GM12878 (cell line): ENCODE measurements at regions not wholly inside any gene's neighbourhood (a gene's known extent, or its start where the extent isn't known, plus 50 kb on each side); places are given as distances from the start of the nearest gene placed in this dataset.

ENCODE experiments used
- ATAC-seq: fragments of 200-7000 bp; cut with Tn5 transposase; 3 replicates; pipeline ENCODE4 v1.9.1; 2020; ENCODE audit warnings: mild to moderate bottlenecking, moderate library complexity
- BruUV-seq: library from RNA; stranded (reverse); fragments of 400-500 nt; replicated peaks from 2 replicates; lab custom pipeline; 2021; lab: Mats Ljungman, UMichigan
- CTCF ChIA-PET: fragments of 300-600 bp; sonication (Branson Sonifier 250); formaldehyde crosslinking; extraction: SDS; loops from one replicate; lab custom pipeline; 2021; ENCODE audit warnings: inconsistent platforms; lab: Yijun Ruan, JAX
- POLR2A ChIA-PET: fragments of 350-600 bp; formaldehyde crosslinking; extraction: SDS; loops from one replicate; lab custom pipeline; 2021; ENCODE audit warnings: inconsistent platforms; lab: Charles Lee
- RAD21 ChIA-PET: fragments of 300-600 bp; sonication (Branson Sonifier 250); formaldehyde crosslinking; loops from one replicate; lab custom pipeline; 2023; ENCODE audit warnings: antibody characterized with exemption; ENCODE audit not compliant: unreplicated experiment; lab: Charles Lee
- SMC1A ChIA-PET: fragments of 300-600 bp; sonication (Branson Sonifier 250); formaldehyde crosslinking; loops from one replicate; lab custom pipeline; 2023; ENCODE audit not compliant: unreplicated experiment, uncharacterized antibody; lab: Charles Lee
- DNase-seq: peaks from one replicate; pipeline ENCODE4 v3.0.0-alpha.2; 2011; ENCODE audit warnings: low read depth, low spot score
- FAIRE-seq: peaks from 3 replicates; lab custom pipeline; 2011; peaks lifted over from hg19 to GRCh38; lab: Jason Lieb, UNC
- H2AFZ ChIP-seq: 2 replicates; pipeline ENCODE4 v1.6.0; 2011; ENCODE audit warnings: low read depth, low read length, control low read depth; ENCODE audit not compliant: control insufficient read depth
- H3K27ac ChIP-seq: 2 replicates; pipeline ENCODE4 v1.5.1; 2011; ENCODE audit warnings: control low read depth; ENCODE audit not compliant: control insufficient read depth, insufficient read depth
- H3K27me3 ChIP-seq, 2 experiments: replicated peaks in 1 of 2; 2 replicates each; pipeline versions ENCODE4 v1.6.0 to v1.6.1; 2011; ENCODE audit warnings: low read length in 1 of 2; ENCODE audit not compliant: control insufficient read depth in 2 of 2, insufficient read depth in 2 of 2
- H3K36me3 ChIP-seq, 2 experiments: 2 replicates each; pipeline ENCODE4 v1.5.1; 2011; ENCODE audit warnings: low read length in 1 of 2; ENCODE audit not compliant: control insufficient read depth in 2 of 2, insufficient read depth in 2 of 2
- H3K4me1 ChIP-seq: 2 replicates; pipeline ENCODE4 v1.6.1; 2011; ENCODE audit warnings: mild to moderate bottlenecking, low read length, moderate library complexity, mixed read lengths; ENCODE audit not compliant: control insufficient read depth, insufficient read depth
- H3K4me2 ChIP-seq: 2 replicates; pipeline ENCODE4 v1.6.0; 2011; ENCODE audit warnings: control low read depth; ENCODE audit not compliant: control insufficient read depth, insufficient read depth
- H3K4me3 ChIP-seq: fragments of 200-600 bp; sonication (generic); 2 replicates; pipeline ENCODE4 v1.5.1; 2016
- H3K79me2 ChIP-seq: 2 replicates; pipeline ENCODE4 v1.6.0; 2011; ENCODE audit warnings: low read length; ENCODE audit not compliant: control insufficient read depth, insufficient read depth
- H3K9ac ChIP-seq: 2 replicates; pipeline ENCODE4 v1.8.0; 2011; ENCODE audit warnings: low read length, control low read depth, mixed read lengths; ENCODE audit not compliant: control insufficient read depth, insufficient read depth
- H3K9me3 ChIP-seq: replicated peaks from 3 replicates; pipeline ENCODE4 v1.5.1; 2011; ENCODE audit warnings: mild to moderate bottlenecking, low read length; ENCODE audit not compliant: control insufficient read depth, insufficient read depth
- H4K20me1 ChIP-seq: 2 replicates; pipeline ENCODE4 v1.6.0; 2011; ENCODE audit not compliant: control insufficient read depth, insufficient read depth
- BACH1 ChIP-seq: fragments of 450-650 bp; IDR thresholded peaks from 2 replicates; pipeline ENCODE4 v1.6.1; 2017; ENCODE audit warnings: mild to moderate bottlenecking, borderline replicate concordance
- HDGF ChIP-seq: fragments of 450-650 bp; IDR thresholded peaks from 2 replicates; pipeline ENCODE4 v1.6.1; 2016; ENCODE audit warnings: antibody characterized with exemption
- KLF5 ChIP-seq: fragments of 450-650 bp; IDR thresholded peaks from 2 replicates; pipeline ENCODE4 v1.6.1; 2014; ENCODE audit warnings: mild to moderate bottlenecking; ENCODE audit not compliant: partially characterized antibody
- MEF2B ChIP-seq: fragments of 450-650 bp; IDR thresholded peaks from 2 replicates; pipeline ENCODE4 v1.6.1; 2018; ENCODE audit warnings: mild to moderate bottlenecking, moderate library complexity; ENCODE audit not compliant: partially characterized antibody, poor library complexity, severe bottlenecking
- NFIC ChIP-seq: IDR thresholded peaks from 2 replicates; pipeline ENCODE4 v1.6.1; 2012; ENCODE audit warnings: low read depth, mild to moderate bottlenecking, inconsistent platforms, low read length, moderate library complexity
- RFX5 ChIP-seq: IDR thresholded peaks from 2 replicates; pipeline ENCODE4 v1.6.1; 2011; ENCODE audit warnings: low read depth, low read length, improper control_type of control experiment
- SP1 ChIP-seq: IDR thresholded peaks from one replicate; pipeline ENCODE4 v1.6.1; 2011; ENCODE audit warnings: low read depth, low read length
- STAT3 ChIP-seq: IDR thresholded peaks from 2 replicates; pipeline ENCODE4 v1.6.1; 2011; ENCODE audit warnings: low read depth, low read length, improper control_type of control experiment
- TBL1XR1 ChIP-seq: IDR thresholded peaks from 2 replicates; pipeline ENCODE4 v1.6.1; 2012; ENCODE audit warnings: low read depth, low read length, improper control_type of control experiment
- TCF12 ChIP-seq: IDR thresholded peaks from 2 replicates; pipeline ENCODE4 v1.6.1; 2011; ENCODE audit warnings: low read depth, mild to moderate bottlenecking, low read length
- ZBED1 ChIP-seq: IDR thresholded peaks from 2 replicates; pipeline ENCODE4 v1.6.1; 2016; ENCODE audit warnings: borderline replicate concordance
- ZNF207 ChIP-seq: fragments of 450-650 bp; IDR thresholded peaks from 2 replicates; pipeline ENCODE4 v1.6.1; 2014; ENCODE audit warnings: antibody characterized with exemption, mild to moderate bottlenecking, borderline replicate concordance
- WGBS: methylation state at CpG from one replicate; pipeline ENCODE4 v1.1.6; 2016; ENCODE audit warnings: low lambda C conversion rate; ENCODE audit not compliant: insufficient replicate concordance, insufficient coverage; ENCODE audit errors: missing lambda C conversion rate; 5-methylcytosine and 5-hydroxymethylcytosine counted together
- in situ Hi-C: fragments of 300-500 bp; cut with MboI; formaldehyde crosslinking; loops from 9 replicates; pipeline ENCODE4 v1.14.3; 2018; ENCODE audit warnings: mixed read lengths
- intact Hi-C: fragments of 100-400 bp; cut with micrococcal nuclease; formaldehyde crosslinking; loops from one replicate; pipeline ENCODE4 v1.14.2; 2022; ENCODE audit not compliant: unreplicated experiment
- TF ChIP-seq, protein P1 (sequence below): fragments of 450-650 bp; IDR thresholded peaks from 2 replicates; pipeline ENCODE4 v1.6.1; 2014; ENCODE audit warnings: mild to moderate bottlenecking

DNA sequence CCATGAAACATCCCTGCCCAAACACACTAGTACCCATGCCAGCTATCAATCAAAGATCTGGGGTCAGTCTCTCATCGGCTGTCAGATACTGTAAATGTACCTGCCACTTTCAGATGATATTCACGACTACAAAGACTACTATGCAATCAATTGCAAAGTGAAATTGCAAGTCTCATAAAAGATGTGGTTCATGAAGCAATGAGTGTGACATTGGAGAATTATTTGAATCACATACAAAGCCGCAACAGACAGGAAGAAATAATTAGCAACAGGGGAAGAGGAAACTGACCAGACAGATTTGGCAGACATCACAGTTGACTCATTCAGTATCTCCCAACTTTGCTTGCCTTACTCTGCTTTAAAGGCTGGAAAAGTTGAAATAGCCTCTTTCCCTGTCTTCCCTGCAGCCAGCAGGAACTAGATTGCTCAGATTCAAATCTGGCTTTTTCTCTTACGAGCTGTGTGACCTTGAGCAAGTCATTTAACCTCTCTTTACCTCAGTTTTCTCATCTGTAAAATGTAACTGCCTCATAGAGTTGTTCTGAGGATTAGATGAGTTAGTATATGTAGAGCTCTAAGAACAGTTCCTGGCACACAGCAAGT, 95.7 kb upstream of the C3orf80 start (continued):
- TF ChIP-seq HDGF, result no peak
- TF ChIP-seq RFX5, result no peak
- TF ChIP-seq TBL1XR1, result no peak
- peak; percentile 23; the same call in 1 of the 2 replicates for TF ChIP-seq NFIC

DNA sequence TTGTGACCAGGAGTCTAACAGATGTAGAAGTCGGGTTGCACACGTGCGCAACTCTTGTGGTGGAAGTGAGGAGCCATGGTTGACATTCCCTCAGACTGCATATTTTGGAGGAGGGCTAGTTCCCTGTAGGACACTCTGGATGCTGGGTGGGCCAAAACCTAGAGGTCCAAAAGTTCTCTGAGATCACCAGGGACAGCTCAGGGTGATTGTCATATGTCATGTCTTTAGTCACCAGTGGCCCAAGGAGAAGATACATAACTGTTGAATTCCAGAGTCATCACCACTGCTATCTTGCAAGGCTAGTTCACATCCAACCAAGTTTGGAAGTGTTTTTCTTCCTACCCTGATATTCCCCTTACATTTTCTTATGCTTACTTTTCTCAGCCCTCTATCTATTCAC, 95.2 kb upstream of the C3orf80 start:
- FAIRE-seq (no peak), DNase-seq (no peak), ATAC-seq (no peak)
- no TSS peak for BruUV-seq
- no peaks in the 10 kb centered on the region for H3K27me3 ChIP-seq
- no peaks in the 10 kb centered on the region for H3K79me2 ChIP-seq
- intact Hi-C loops (no loop called here), in situ Hi-C loops (no loop called here)
- no peaks in the 10 kb centered on the region for H3K36me3 ChIP-seq
- no peak overlapping the region for H2AFZ ChIP-seq
- ChIA-PET RAD21 (no interaction called here), SMC1A (no interaction called here), POLR2A (no interaction called here), CTCF (no interaction called here)
- H3K4me2 ChIP-seq, result peak overlapping the region; percentile 41; the same call in 1 of the 2 replicates
- no peak overlapping the region for H3K9ac ChIP-seq
- WGBS, result 67% methylated on average over 3 of the region's 3 CpGs
- H4K20me1 ChIP-seq, result no peaks in the 10 kb centered on the region
- H3K4me3 ChIP-seq, result no peak overlapping the region
- TF ChIP-seq ZBED1, result no peak
- TF ChIP-seq SP1, result no peak
- TF ChIP-seq TCF12, result no peak
- no peak for TF ChIP-seq KLF5
- TF ChIP-seq, protein P1, sequence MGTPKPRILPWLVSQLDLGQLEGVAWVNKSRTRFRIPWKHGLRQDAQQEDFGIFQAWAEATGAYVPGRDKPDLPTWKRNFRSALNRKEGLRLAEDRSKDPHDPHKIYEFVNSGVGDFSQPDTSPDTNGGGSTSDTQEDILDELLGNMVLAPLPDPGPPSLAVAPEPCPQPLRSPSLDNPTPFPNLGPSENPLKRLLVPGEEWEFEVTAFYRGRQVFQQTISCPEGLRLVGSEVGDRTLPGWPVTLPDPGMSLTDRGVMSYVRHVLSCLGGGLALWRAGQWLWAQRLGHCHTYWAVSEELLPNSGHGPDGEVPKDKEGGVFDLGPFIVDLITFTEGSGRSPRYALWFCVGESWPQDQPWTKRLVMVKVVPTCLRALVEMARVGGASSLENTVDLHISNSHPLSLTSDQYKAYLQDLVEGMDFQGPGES, result no peak
- TF ChIP-seq MEF2B, result no peak
- TF ChIP-seq ZNF207, result no peak
- TF ChIP-seq STAT3, result no peak
- no peak for TF ChIP-seq BACH1
- no peaks in the 10 kb centered on the region for H3K9me3 ChIP-seq
- H3K27ac ChIP-seq, result no peak overlapping the region
- H3K4me1 ChIP-seq, result peaks cover 10% of the 10 kb centered on the region; the same call in 1 of the 2 replicates
